ENCODE measurements at regions not wholly inside any gene's neighbourhood (a gene's known extent, or its start where the extent isn't known, plus 50 kb on each side); places are given as distances from the start of the nearest gene placed in this dataset.

- DNase-seq (ENCODE audit: low read depth): no peak
These were observed 240.3 kb upstream of the PLEKHG7 start for GRCh38 chr12:92462527-92462926.

- DNase-seq (ENCODE audit: low read depth): no peak
These were observed 240.7 kb upstream of the PLEKHG7 start for GRCh38 chr12:92462049-92462448.

GRCh38 chr12:92459850-92460249 lies 242.9 kb upstream of the PLEKHG7 start:
- DNase-seq (ENCODE audit: low read depth): no peak

GRCh38 chr12:92458996-92459395 lies 243.8 kb upstream of the PLEKHG7 start:
- DNase-seq (ENCODE audit: low read depth): no peak

GRCh38 chr12:92457458-92458180 lies 245.2 kb upstream of the PLEKHG7 start:
- DNase-seq (ENCODE audit: low read depth): no peak

- DNase-seq (ENCODE audit: low read depth): no peak
These were observed 250.0 kb upstream of the PLEKHG7 start for GRCh38 chr12:92452763-92453162.

GRCh38 chr12:92446083-92446460 lies 256.7 kb upstream of the PLEKHG7 start:
- DNase-seq (ENCODE audit: low read depth): no peak

- DNase-seq (ENCODE audit: low read depth): no peak
These were observed 257.3 kb upstream of the PLEKHG7 start for GRCh38 chr12:92445253-92446082.

GRCh38 chr12:92444763-92445162 lies 258.0 kb upstream of the PLEKHG7 start:
- no peak for DNase-seq (ENCODE audit: low read depth)

- no peak for DNase-seq (ENCODE audit: low read depth)
These were observed 260.0 kb upstream of the PLEKHG7 start for GRCh38 chr12:92442782-92443181.

- DNase-seq (ENCODE audit: low read depth): no peak
These were observed 262.7 kb upstream of the PLEKHG7 start for GRCh38 chr12:92440072-92440471.

GRCh38 chr12:92439420-92439805 lies 263.4 kb upstream of the PLEKHG7 start:
- no peak for DNase-seq (ENCODE audit: low read depth)

GRCh38 chr12:92438641-92439419 lies 264.0 kb upstream of the PLEKHG7 start:
- no peak for DNase-seq (ENCODE audit: low read depth)

GRCh38 chr12:92437452-92437851 lies 265.3 kb upstream of the PLEKHG7 start:
- no peak for DNase-seq (ENCODE audit: low read depth)

GRCh38 chr12:92436856-92437255 lies 265.9 kb upstream of the PLEKHG7 start:
- no peak for DNase-seq (ENCODE audit: low read depth)

GRCh38 chr12:92434607-92435025 lies 268.2 kb upstream of the PLEKHG7 start:
- no peak for DNase-seq (ENCODE audit: low read depth)

- no peak for DNase-seq (ENCODE audit: low read depth)
These were observed 269.9 kb upstream of the PLEKHG7 start for GRCh38 chr12:92432724-92433441.

- no peak for DNase-seq (ENCODE audit: low read depth)
These were observed 271.6 kb upstream of the PLEKHG7 start for GRCh38 chr12:92431146-92431545.

- DNase-seq (ENCODE audit: low read depth): no peak
These were observed 276.5 kb upstream of the PLEKHG7 start for GRCh38 chr12:92426332-92426731.

- DNase-seq (ENCODE audit: low read depth): no peak
These were observed 277.6 kb upstream of the PLEKHG7 start for GRCh38 chr12:92425165-92425564.

- DNase-seq (ENCODE audit: low read depth): no peak
These were observed 278.5 kb upstream of the PLEKHG7 start for GRCh38 chr12:92424338-92424737.

- DNase-seq (ENCODE audit: low read depth): no peak
These were observed 276.1 kb upstream of the BTG1 start for GRCh38 chr12:92421701-92422100.
